ENCODE measurements at regions not wholly inside any gene's neighbourhood (a gene's known extent, or its start where the extent isn't known, plus 50 kb on each side); places are given as distances from the start of the nearest gene placed in this dataset.

GRCh38 chr4:115365185-115365584, 251.8 kb upstream of the NDST4 start:
- no peaks in the 10 kb centered on the region for H3K9me3 ChIP-seq (ENCODE audit: severe bottlenecking)
- H3K27ac ChIP-seq (ENCODE audit: poor library complexity, severe bottlenecking) = no peak overlapping the region
- H3K4me3 ChIP-seq (ENCODE audit: severe bottlenecking) = no peak overlapping the region

GRCh38 chr4:115361781-115362180, 248.4 kb upstream of the NDST4 start:
- DNase-seq (ENCODE audit: low spot score) (no peak), ATAC-seq (ENCODE audit: low read depth) (no peak)
- Histone ChIP-seq H3K9me3 (ENCODE audit: severe bottlenecking) (no peaks in the 10 kb centered on the region), H3K27ac (ENCODE audit: poor library complexity, severe bottlenecking) (no peak overlapping the region), H3K4me1 (ENCODE audit: insufficient read depth, poor library complexity, severe bottlenecking) (no peaks in the 10 kb centered on the region), H3K36me3 (ENCODE audit: low read depth) (no peaks in the 10 kb centered on the region), H3K27me3 (ENCODE audit: insufficient read depth, poor library complexity, severe bottlenecking) (no peaks in the 10 kb centered on the region), H3K4me3 (ENCODE audit: severe bottlenecking) (no peak overlapping the region)
- TF ChIP-seq CTCF (IDR thresholded peaks at IDR 0.05; ENCODE audit: poor library complexity, severe bottlenecking) = no peak

More at GRCh38 chr4:115365185-115365584, 251.8 kb upstream of the NDST4 start:
- Histone ChIP-seq H3K27me3 (ENCODE audit: insufficient read depth, poor library complexity, severe bottlenecking) (no peaks in the 10 kb centered on the region), H3K36me3 (ENCODE audit: low read depth) (no peaks in the 10 kb centered on the region), H3K4me1 (ENCODE audit: insufficient read depth, poor library complexity, severe bottlenecking) (no peaks in the 10 kb centered on the region)
- no peak for TF ChIP-seq CTCF (IDR thresholded peaks at IDR 0.05; ENCODE audit: poor library complexity, severe bottlenecking)
- ATAC-seq (ENCODE audit: low read depth) (no peak), DNase-seq (ENCODE audit: low spot score) (no peak)

- H3K27ac ChIP-seq (ENCODE audit: poor library complexity, severe bottlenecking) = no peak overlapping the region
- H3K4me1 ChIP-seq (ENCODE audit: insufficient read depth, poor library complexity, severe bottlenecking) = no peaks in the 10 kb centered on the region
- ATAC-seq (ENCODE audit: low read depth) (peak; percentile 33; the same call in 1 of the 3 replicates), DNase-seq (ENCODE audit: low spot score) (no peak)
- no peaks in the 10 kb centered on the region for H3K36me3 ChIP-seq (ENCODE audit: low read depth)
- no peaks in the 10 kb centered on the region for H3K9me3 ChIP-seq (ENCODE audit: severe bottlenecking)
- TF ChIP-seq CTCF (IDR thresholded peaks at IDR 0.05; ENCODE audit: poor library complexity, severe bottlenecking) = no peak
- no peak overlapping the region for H3K4me3 ChIP-seq (ENCODE audit: severe bottlenecking)
- H3K27me3 ChIP-seq (ENCODE audit: insufficient read depth, poor library complexity, severe bottlenecking) = no peaks in the 10 kb centered on the region
These were observed 247.0 kb upstream of the NDST4 start for GRCh38 chr4:115360431-115360830.

- Histone ChIP-seq H3K27me3 (ENCODE audit: insufficient read depth, poor library complexity, severe bottlenecking) (no peaks in the 10 kb centered on the region), H3K9me3 (ENCODE audit: severe bottlenecking) (no peaks in the 10 kb centered on the region), H3K27ac (ENCODE audit: poor library complexity, severe bottlenecking) (no peak overlapping the region), H3K4me1 (ENCODE audit: insufficient read depth, poor library complexity, severe bottlenecking) (no peaks in the 10 kb centered on the region), H3K36me3 (ENCODE audit: low read depth) (no peaks in the 10 kb centered on the region), H3K4me3 (ENCODE audit: severe bottlenecking) (no peak overlapping the region)
- DNase-seq (ENCODE audit: low spot score) = no peak
- TF ChIP-seq CTCF (IDR thresholded peaks at IDR 0.05; ENCODE audit: poor library complexity, severe bottlenecking) = no peak
- no peak for ATAC-seq (ENCODE audit: low read depth)
These were observed 244.4 kb upstream of the NDST4 start for GRCh38 chr4:115357776-115358175.

- Histone ChIP-seq H3K9me3 (ENCODE audit: severe bottlenecking) (no peaks in the 10 kb centered on the region), H3K4me3 (ENCODE audit: severe bottlenecking) (no peak overlapping the region), H3K4me1 (ENCODE audit: insufficient read depth, poor library complexity, severe bottlenecking) (no peaks in the 10 kb centered on the region), H3K27me3 (ENCODE audit: insufficient read depth, poor library complexity, severe bottlenecking) (no peaks in the 10 kb centered on the region), H3K27ac (ENCODE audit: poor library complexity, severe bottlenecking) (no peak overlapping the region), H3K36me3 (ENCODE audit: low read depth) (no peaks in the 10 kb centered on the region)
- DNase-seq (ENCODE audit: low spot score) (no peak), ATAC-seq (ENCODE audit: low read depth) (no peak)
- TF ChIP-seq CTCF (IDR thresholded peaks at IDR 0.05; ENCODE audit: poor library complexity, severe bottlenecking) = no peak
These were observed 242.8 kb upstream of the NDST4 start for GRCh38 chr4:115356176-115356575.
